CD8-positive, alpha-beta memory T cell (primary cell): ENCODE measurements at regions not wholly inside any gene's neighbourhood (a gene's known extent, or its start where the extent isn't known, plus 50 kb on each side); places are given as distances from the start of the nearest gene placed in this dataset.
"Not testable (repeated sequence)": the region's sequence is repeated elsewhere in the genome, so short reads cannot be mapped to it uniquely, and the experiment has no call there.

ENCODE experiments used
- CTCF ChIA-PET: fragments of 350-600 bp; sonication (Branson Sonifier 250); formaldehyde crosslinking; loops from one replicate; lab custom pipeline; 2021; ENCODE audit warnings: antibody characterized with exemption; lab: Charles Lee
- POLR2A ChIA-PET: fragments of 350-600 bp; sonication (Branson Sonifier 250); formaldehyde crosslinking; loops from one replicate; lab custom pipeline; 2021; ENCODE audit warnings: antibody characterized with exemption; lab: Charles Lee
- DNase-seq, 5 donors: peaks; one replicate each; pipeline versions ENCODE4 v3.0.0 to v3.0.0-alpha.2; 2020 to 2022; ENCODE audit warnings: mixed read lengths in 1 of 5
- H3K27ac ChIP-seq: one replicate; pipeline ENCODE4 v1.7.0; 2013; ENCODE audit warnings: low read depth, mild to moderate bottlenecking, low read length, moderate library complexity
- H3K27me3 ChIP-seq: 2 replicates; pipeline ENCODE4 v1.7.0; 2013; ENCODE audit warnings: low read length, mild to moderate bottlenecking; ENCODE audit not compliant: insufficient read depth, poor library complexity, severe bottlenecking
- H3K36me3 ChIP-seq: 2 replicates; pipeline ENCODE4 v1.7.0; 2013; ENCODE audit warnings: mild to moderate bottlenecking, low read length, moderate library complexity; ENCODE audit not compliant: insufficient read depth
- H3K4me1 ChIP-seq: 2 replicates; pipeline ENCODE4 v1.7.0; 2013; ENCODE audit warnings: mild to moderate bottlenecking, low read length, moderate library complexity; ENCODE audit not compliant: insufficient read depth
- H3K4me3 ChIP-seq: 2 replicates; pipeline ENCODE4 v1.7.0; 2013; ENCODE audit warnings: mild to moderate bottlenecking, low read length
- H3K9me3 ChIP-seq: 2 replicates; pipeline ENCODE4 v1.7.0; 2013; ENCODE audit warnings: mild to moderate bottlenecking, low read length
- H3K27ac Mint-ChIP-seq, 8 donors: one replicate each; pipeline ENCODE4 v1.8.0; 2020 to 2021; ENCODE audit warnings: mixed read lengths in 8 of 8, mild to moderate bottlenecking in 6 of 8, inconsistent platforms in 3 of 8, moderate library complexity in 3 of 8
- H3K27me3 Mint-ChIP-seq, 2 donors: one replicate each; pipeline ENCODE4 v1.8.0; 2020 to 2021; ENCODE audit warnings: mixed read lengths in 2 of 2, mild to moderate bottlenecking in 1 of 2, moderate library complexity in 1 of 2
- H3K36me3 Mint-ChIP-seq, 3 donors: one replicate each; pipeline ENCODE4 v1.8.0; 2020 to 2021; ENCODE audit warnings: mixed read lengths in 3 of 3, inconsistent platforms in 1 of 3, mild to moderate bottlenecking in 1 of 3
- H3K4me1 Mint-ChIP-seq, 3 donors: one replicate each; pipeline ENCODE4 v1.8.0; 2020 to 2021; ENCODE audit warnings: mixed read lengths in 3 of 3, inconsistent platforms in 1 of 3, mild to moderate bottlenecking in 1 of 3
- H3K4me3 Mint-ChIP-seq, 7 donors: one replicate each; pipeline ENCODE4 v1.8.0; 2020 to 2021; ENCODE audit warnings: mixed read lengths in 7 of 7, mild to moderate bottlenecking in 6 of 7, moderate library complexity in 4 of 7, inconsistent platforms in 2 of 7
- H3K9me3 Mint-ChIP-seq, 5 donors: one replicate each; pipeline ENCODE4 v1.8.0; 2020 to 2022; ENCODE audit warnings: mixed read lengths in 5 of 5, mild to moderate bottlenecking in 3 of 5, moderate library complexity in 2 of 5, inconsistent platforms in 1 of 5

- H3K9me3 Mint-ChIP-seq, result peaks cover 2 to 14% (median 10%) of the 10 kb centered on the region in 5 donors
- ChIA-PET POLR2A (no interaction called here), CTCF (no interaction called here)
- Histone ChIP-seq H3K4me1 (no peaks in the 10 kb centered on the region), H3K36me3 (no peaks in the 10 kb centered on the region), H3K27me3 (no peaks in the 10 kb centered on the region), H3K27ac (no peak overlapping the region), H3K4me3 (no peak overlapping the region), H3K9me3 (no peaks in the 10 kb centered on the region)
- no peak overlapping the region for H3K27ac Mint-ChIP-seq
- DNase-seq, result no peak
- no peak overlapping the region for H3K4me3 Mint-ChIP-seq
- H3K4me1 Mint-ChIP-seq, result no peaks in the 10 kb centered on the region
- H3K27me3 Mint-ChIP-seq, result peaks cover 0 to 4% of the 10 kb centered on the region in 2 donors
- H3K36me3 Mint-ChIP-seq, result peaks cover 0 to 3% (median 0%) of the 10 kb centered on the region in 3 donors
Measured at GRCh38 chr6:167559675-167560479, 235.0 kb downstream of the TTLL2 start.

GRCh38 chr6:167560673-167561569 lies 236.0 kb downstream of the TTLL2 start:
- H3K9me3 Mint-ChIP-seq, result peaks cover 3 to 12% (median 6%) of the 10 kb centered on the region in 5 donors
- H3K27ac Mint-ChIP-seq, result no peak overlapping the region
- Histone ChIP-seq H3K27me3 (no peaks in the 10 kb centered on the region), H3K9me3 (no peaks in the 10 kb centered on the region), H3K4me1 (no peaks in the 10 kb centered on the region), H3K4me3 (no peak overlapping the region), H3K27ac (no peak overlapping the region), H3K36me3 (no peaks in the 10 kb centered on the region)
- ChIA-PET CTCF (no interaction called here), POLR2A (no interaction called here)
- no peak overlapping the region for H3K4me3 Mint-ChIP-seq
- peaks cover 0 to 7% of the 10 kb centered on the region in 2 donors for H3K27me3 Mint-ChIP-seq
- H3K36me3 Mint-ChIP-seq, result peaks cover 0 to 3% (median 0%) of the 10 kb centered on the region in 3 donors
- no peak for DNase-seq
- H3K4me1 Mint-ChIP-seq, result no peaks in the 10 kb centered on the region

- DNase-seq, CTCF ChIA-PET, H3K9me3 Mint-ChIP-seq, H3K27me3 Mint-ChIP-seq, H3K36me3 ChIP-seq, POLR2A ChIA-PET, H3K4me1 ChIP-seq, H3K4me3 ChIP-seq, H3K36me3 Mint-ChIP-seq, H3K4me3 Mint-ChIP-seq, H3K27ac Mint-ChIP-seq, H3K27me3 ChIP-seq, H3K4me1 Mint-ChIP-seq, H3K27ac ChIP-seq, H3K9me3 ChIP-seq: not testable (repeated sequence)
Measured at GRCh38 chr6:167562862-167563261, 238.0 kb downstream of the TTLL2 start.

GRCh38 chr6:167564416-167565250 lies 239.7 kb downstream of the TTLL2 start:
- ChIA-PET POLR2A (no interaction called here), CTCF (no interaction called here)
- Mint-ChIP-seq H3K27ac (no peak overlapping the region), H3K4me1 (no peaks in the 10 kb centered on the region), H3K36me3 (peaks cover 0 to 3% (median 0%) of the 10 kb centered on the region in 3 donors), H3K27me3 (peaks cover 0 to 2% of the 10 kb centered on the region in 2 donors), H3K9me3 (peaks cover 0 to 3% (median 0%) of the 10 kb centered on the region in 5 donors), H3K4me3 (no peak overlapping the region)
- H3K27ac ChIP-seq, result no peak overlapping the region
- no peaks in the 10 kb centered on the region for H3K36me3 ChIP-seq
- no peaks in the 10 kb centered on the region for H3K9me3 ChIP-seq
- DNase-seq, result no peak
- no peaks in the 10 kb centered on the region for H3K4me1 ChIP-seq
- no peak overlapping the region for H3K4me3 ChIP-seq
- no peaks in the 10 kb centered on the region for H3K27me3 ChIP-seq

- Mint-ChIP-seq H3K36me3 (peaks cover 0 to 3% (median 0%) of the 10 kb centered on the region in 3 donors), H3K27me3 (peaks cover 0 to 2% of the 10 kb centered on the region in 2 donors)
Measured at GRCh38 chr6:167565388-167565787, 240.5 kb downstream of the TTLL2 start.

GRCh38 chr6:167565884-167566599 lies 241.2 kb downstream of the TTLL2 start:
- DNase-seq, result no peak
- no peaks in the 10 kb centered on the region for H3K4me1 Mint-ChIP-seq
- H3K4me1 ChIP-seq, result no peaks in the 10 kb centered on the region
- H3K27ac Mint-ChIP-seq, result no peak overlapping the region
- ChIA-PET CTCF (no interaction called here), POLR2A (no interaction called here)
- H3K27ac ChIP-seq, result no peak overlapping the region
- H3K9me3 Mint-ChIP-seq, result peaks cover 0 to 4% (median 0%) of the 10 kb centered on the region in 5 donors
- no peaks in the 10 kb centered on the region for H3K36me3 ChIP-seq
- H3K36me3 Mint-ChIP-seq, result peaks cover 0 to 3% (median 0%) of the 10 kb centered on the region in 3 donors
- H3K9me3 ChIP-seq, result no peaks in the 10 kb centered on the region
- H3K4me3 ChIP-seq, result no peak overlapping the region
- no peak overlapping the region for H3K4me3 Mint-ChIP-seq
- H3K27me3 Mint-ChIP-seq, result peaks cover 0 to 2% of the 10 kb centered on the region in 2 donors
- no peaks in the 10 kb centered on the region for H3K27me3 ChIP-seq

More at GRCh38 chr6:167565388-167565787, 240.5 kb downstream of the TTLL2 start:
- H3K9me3 Mint-ChIP-seq, result peaks cover 0 to 3% (median 0%) of the 10 kb centered on the region in 5 donors
- H3K4me3 Mint-ChIP-seq, result no peak overlapping the region
- H3K27ac ChIP-seq, result no peak overlapping the region
- no peaks in the 10 kb centered on the region for H3K9me3 ChIP-seq
- no peak overlapping the region for H3K27ac Mint-ChIP-seq
- no peak for DNase-seq
- no peak overlapping the region for H3K4me3 ChIP-seq
- H3K4me1 ChIP-seq, result no peaks in the 10 kb centered on the region
- CTCF ChIA-PET, result no interaction called here
- POLR2A ChIA-PET, result no interaction called here
- H3K36me3 ChIP-seq, result no peaks in the 10 kb centered on the region
- no peaks in the 10 kb centered on the region for H3K27me3 ChIP-seq
- no peaks in the 10 kb centered on the region for H3K4me1 Mint-ChIP-seq

- POLR2A ChIA-PET, result no interaction called here
Measured at GRCh38 chr6:167566711-167567141, 241.8 kb downstream of the TTLL2 start.

More at GRCh38 chr6:167566711-167567141, 241.8 kb downstream of the TTLL2 start:
- H3K4me3 Mint-ChIP-seq, result no peak overlapping the region
- CTCF ChIA-PET, result no interaction called here
- no peaks in the 10 kb centered on the region for H3K36me3 ChIP-seq
- H3K4me1 ChIP-seq, result no peaks in the 10 kb centered on the region
- H3K27me3 ChIP-seq, result no peaks in the 10 kb centered on the region
- H3K9me3 Mint-ChIP-seq, result peaks cover 0 to 4% (median 0%) of the 10 kb centered on the region in 5 donors
- DNase-seq, result no peak
- no peak overlapping the region for H3K27ac Mint-ChIP-seq
- no peaks in the 10 kb centered on the region for H3K9me3 ChIP-seq
- no peak overlapping the region for H3K27ac ChIP-seq
- H3K27me3 Mint-ChIP-seq, result peaks cover 0 to 2% of the 10 kb centered on the region in 2 donors
- peaks cover 0 to 3% (median 0%) of the 10 kb centered on the region in 3 donors for H3K36me3 Mint-ChIP-seq
- H3K4me3 ChIP-seq, result no peak overlapping the region
- no peaks in the 10 kb centered on the region for H3K4me1 Mint-ChIP-seq
